ENCODE measurements at regions not wholly inside any gene's neighbourhood (a gene's known extent, or its start where the extent isn't known, plus 50 kb on each side); places are given as distances from the start of the nearest gene placed in this dataset.
A peak's percentile ranks its signal among the peaks of the same experiment; 100 is the strongest.

DNA sequence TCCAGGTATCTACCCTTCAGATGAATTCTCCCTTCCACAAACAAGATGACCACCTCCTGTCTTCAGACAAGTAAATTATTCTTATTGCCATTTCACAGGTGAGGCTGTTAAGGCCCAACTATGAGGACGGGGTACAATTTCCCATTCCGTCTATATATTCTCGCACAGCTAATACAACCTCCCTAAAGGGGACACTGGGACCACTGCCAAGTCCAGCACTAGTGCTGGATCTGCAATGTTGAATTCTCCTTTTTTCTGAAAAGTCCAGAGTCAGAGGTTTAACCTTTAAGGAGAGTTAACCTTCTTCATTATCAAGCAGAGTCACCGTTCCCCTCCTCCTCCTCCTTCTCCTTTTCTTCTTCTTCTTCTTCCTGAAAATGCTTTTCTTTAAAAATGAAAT, 130.4 kb upstream of the PARP11 start:
- Histone ChIP-seq H3K27ac (ENCODE audit: low read depth, low read length) (no peak overlapping the region), H3K4me1 (ENCODE audit: control insufficient read depth, insufficient read depth, low read length) (no peaks in the 10 kb centered on the region), H3K27me3 (ENCODE audit: control insufficient read depth, insufficient read depth, low read length, poor library complexity, severe bottlenecking) (no peaks in the 10 kb centered on the region), H3K36me3 (ENCODE audit: control insufficient read depth, insufficient read depth, low read length) (no peaks in the 10 kb centered on the region), H3K4me3 (ENCODE audit: low read length) (no peak overlapping the region), H3K9ac (ENCODE audit: extremely low read depth, low read length, poor library complexity, severe bottlenecking) (no peak overlapping the region), H3K9me3 (ENCODE audit: control insufficient read depth, low read length) (peaks cover 4% of the 10 kb centered on the region)
- Mint-ChIP-seq H3K4me3 (no peak overlapping the region), H3K27ac (no peak overlapping the region), H3K9me3 (peaks cover 14% of the 10 kb centered on the region), H3K36me3 (ENCODE audit: low read depth) (peaks cover 44% of the 10 kb centered on the region), H3K27me3 (ENCODE audit: insufficient read depth) (peaks cover 15% of the 10 kb centered on the region), H3K4me1 (peaks cover 21% of the 10 kb centered on the region)
- 95 to 98% methylated on average over 4 of the region's 4 CpGs for WGBS, 2 experiments (ENCODE audit: insufficient coverage in 1 of 2, insufficient read length in 1 of 2)
- no peak for DNase-seq
- TF ChIP-seq, protein P1, sequence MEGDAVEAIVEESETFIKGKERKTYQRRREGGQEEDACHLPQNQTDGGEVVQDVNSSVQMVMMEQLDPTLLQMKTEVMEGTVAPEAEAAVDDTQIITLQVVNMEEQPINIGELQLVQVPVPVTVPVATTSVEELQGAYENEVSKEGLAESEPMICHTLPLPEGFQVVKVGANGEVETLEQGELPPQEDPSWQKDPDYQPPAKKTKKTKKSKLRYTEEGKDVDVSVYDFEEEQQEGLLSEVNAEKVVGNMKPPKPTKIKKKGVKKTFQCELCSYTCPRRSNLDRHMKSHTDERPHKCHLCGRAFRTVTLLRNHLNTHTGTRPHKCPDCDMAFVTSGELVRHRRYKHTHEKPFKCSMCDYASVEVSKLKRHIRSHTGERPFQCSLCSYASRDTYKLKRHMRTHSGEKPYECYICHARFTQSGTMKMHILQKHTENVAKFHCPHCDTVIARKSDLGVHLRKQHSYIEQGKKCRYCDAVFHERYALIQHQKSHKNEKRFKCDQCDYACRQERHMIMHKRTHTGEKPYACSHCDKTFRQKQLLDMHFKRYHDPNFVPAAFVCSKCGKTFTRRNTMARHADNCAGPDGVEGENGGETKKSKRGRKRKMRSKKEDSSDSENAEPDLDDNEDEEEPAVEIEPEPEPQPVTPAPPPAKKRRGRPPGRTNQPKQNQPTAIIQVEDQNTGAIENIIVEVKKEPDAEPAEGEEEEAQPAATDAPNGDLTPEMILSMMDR (conservative IDR thresholded peaks at IDR 0.05), result no peak

DNA sequence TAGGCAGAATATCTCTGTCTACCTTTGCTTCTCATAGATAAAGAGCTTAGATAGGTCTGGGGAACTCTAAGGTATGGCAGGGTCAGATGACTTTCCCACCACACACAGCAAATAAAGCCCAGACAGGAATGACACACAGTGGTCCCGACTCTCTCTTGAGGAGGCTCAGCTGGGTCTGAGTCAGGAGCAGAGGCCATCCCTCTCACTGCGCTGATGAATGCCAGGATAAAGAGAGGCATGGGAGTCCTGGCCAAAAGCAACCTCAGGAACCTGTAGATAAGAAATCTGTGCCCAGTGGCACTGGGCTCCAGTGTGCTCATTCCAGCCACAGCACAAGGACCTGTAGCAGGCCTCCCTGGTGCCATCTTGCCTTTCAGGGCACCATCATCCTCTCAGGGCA, 129.4 kb upstream of the PARP11 start:
- WGBS, 2 experiments (ENCODE audit: insufficient coverage in 1 of 2, insufficient read length in 1 of 2), result 92 to 100% methylated on average over 1 to 2 of the region's 2 CpGs
- peaks cover 46% of the 10 kb centered on the region for H3K36me3 Mint-ChIP-seq (ENCODE audit: low read depth)

DNA sequence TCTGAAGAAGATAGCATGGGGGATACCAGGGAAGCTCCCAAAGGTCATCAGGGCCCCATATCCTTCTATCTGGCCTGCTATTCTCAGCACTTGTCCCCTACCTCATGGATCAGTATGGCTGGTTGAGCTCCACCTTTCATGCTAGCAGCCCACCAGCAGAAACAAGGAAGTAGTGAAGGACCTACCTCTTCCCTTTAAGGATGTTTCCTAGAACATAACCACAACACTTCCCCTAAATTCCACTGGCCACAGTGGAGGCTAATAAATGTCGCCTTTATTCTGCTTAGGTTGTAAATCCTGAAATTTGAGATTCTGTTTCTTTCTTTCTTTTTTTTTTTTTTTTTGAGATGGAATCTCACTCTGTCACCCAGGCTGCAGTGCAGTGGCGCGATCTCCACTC, 128.6 kb upstream of the PARP11 start:
- WGBS, 2 experiments (ENCODE audit: insufficient coverage in 1 of 2, insufficient read length in 1 of 2), result no CpG with 5 or more reads among the region's 3 CpGs
- TF ChIP-seq, protein P1 (conservative IDR thresholded peaks at IDR 0.05), result no peak
- Histone ChIP-seq H3K27ac (ENCODE audit: low read depth, low read length) (no peak overlapping the region), H3K4me1 (ENCODE audit: control insufficient read depth, insufficient read depth, low read length) (no peaks in the 10 kb centered on the region), H3K4me3 (ENCODE audit: low read length) (no peak overlapping the region), H3K27me3 (ENCODE audit: control insufficient read depth, insufficient read depth, low read length, poor library complexity, severe bottlenecking) (no peaks in the 10 kb centered on the region), H3K9ac (ENCODE audit: extremely low read depth, low read length, poor library complexity, severe bottlenecking) (no peak overlapping the region), H3K36me3 (ENCODE audit: control insufficient read depth, insufficient read depth, low read length) (no peaks in the 10 kb centered on the region), H3K9me3 (ENCODE audit: control insufficient read depth, low read length) (peaks cover 4% of the 10 kb centered on the region)
- no peak overlapping the region for H3K4me3 Mint-ChIP-seq
- H3K27me3 Mint-ChIP-seq (ENCODE audit: insufficient read depth), result peaks cover 16% of the 10 kb centered on the region
- peaks cover 14% of the 10 kb centered on the region for H3K9me3 Mint-ChIP-seq
- DNase-seq, result peak; percentile 16
- peaks cover 41% of the 10 kb centered on the region for H3K36me3 Mint-ChIP-seq (ENCODE audit: low read depth)
- no peak overlapping the region for H3K27ac Mint-ChIP-seq
- H3K4me1 Mint-ChIP-seq, result peaks cover 26% of the 10 kb centered on the region

More for the DNA sequence above, 129.4 kb upstream of the PARP11 start:
- Histone ChIP-seq H3K4me3 (ENCODE audit: low read length) (no peak overlapping the region), H3K27me3 (ENCODE audit: control insufficient read depth, insufficient read depth, low read length, poor library complexity, severe bottlenecking) (no peaks in the 10 kb centered on the region), H3K9me3 (ENCODE audit: control insufficient read depth, low read length) (peaks cover 4% of the 10 kb centered on the region), H3K27ac (ENCODE audit: low read depth, low read length) (no peak overlapping the region), H3K9ac (ENCODE audit: extremely low read depth, low read length, poor library complexity, severe bottlenecking) (no peak overlapping the region), H3K4me1 (ENCODE audit: control insufficient read depth, insufficient read depth, low read length) (no peaks in the 10 kb centered on the region), H3K36me3 (ENCODE audit: control insufficient read depth, insufficient read depth, low read length) (no peaks in the 10 kb centered on the region)
- TF ChIP-seq, protein P1 (conservative IDR thresholded peaks at IDR 0.05), result no peak
- DNase-seq, result peak; percentile 39
- H3K4me1 Mint-ChIP-seq, result peaks cover 26% of the 10 kb centered on the region
- H3K9me3 Mint-ChIP-seq, result peaks cover 14% of the 10 kb centered on the region
- H3K27ac Mint-ChIP-seq, result no peak overlapping the region
- H3K27me3 Mint-ChIP-seq (ENCODE audit: insufficient read depth), result peaks cover 15% of the 10 kb centered on the region
- H3K4me3 Mint-ChIP-seq, result no peak overlapping the region

Data from endodermal cell (in vitro differentiated cells).